ENCODE measurements at regions not wholly inside any gene's neighbourhood (a gene's known extent, or its start where the extent isn't known, plus 50 kb on each side); places are given as distances from the start of the nearest gene placed in this dataset.
"Not testable (repeated sequence)": the region's sequence is repeated elsewhere in the genome, so short reads cannot be mapped to it uniquely, and the experiment has no call there.

DNA sequence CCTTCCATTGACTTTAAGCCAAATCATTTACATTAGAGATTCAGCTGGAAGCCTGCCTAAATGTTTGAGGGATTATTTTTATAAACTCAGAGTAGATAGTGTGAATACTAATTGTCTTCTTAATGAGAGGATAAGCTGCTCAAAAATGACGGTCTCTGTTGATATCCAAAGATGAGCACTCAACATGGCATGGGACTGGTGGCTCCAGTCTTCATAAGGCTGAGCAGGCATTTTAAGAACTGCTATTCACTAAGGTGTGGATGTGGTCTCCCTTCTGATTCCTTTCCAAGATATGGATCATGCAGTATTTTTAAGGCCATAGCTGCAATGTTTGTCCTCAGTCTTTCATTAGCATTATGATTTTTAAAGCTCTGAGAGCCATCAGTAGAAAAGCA is 377.5 kb upstream of the RIOK2 start:
- 100% methylated on average over 1 of the region's 1 CpG for WGBS (ENCODE audit: insufficient coverage)
- DNase-seq, result no peak
- ChIA-PET POLR2A (no interaction called here), CTCF (no interaction called here)
- no peaks in the 10 kb centered on the region for H3K36me3 ChIP-seq (ENCODE audit: control insufficient read depth in 4 of 4, insufficient read depth in 4 of 4, low read length in 3 of 4)
- H3K27ac ChIP-seq (ENCODE audit: insufficient read depth in 1 of 2, low read depth in 1 of 2, low read length in 2 of 2, poor library complexity in 1 of 2, severe bottlenecking in 2 of 2), result no peak overlapping the region
- H3K9me3 ChIP-seq (ENCODE audit: control extremely low read depth in 1 of 5, control insufficient read depth in 4 of 5, insufficient read depth in 2 of 5, low read depth in 1 of 5, low read length in 4 of 5), result no peaks in the 10 kb centered on the region
- no peaks in the 10 kb centered on the region for H3K4me1 ChIP-seq (ENCODE audit: control extremely low read depth in 1 of 4, control insufficient read depth in 4 of 4, insufficient read depth in 4 of 4, low read length in 3 of 4)
- no peaks in the 10 kb centered on the region for H3K27me3 ChIP-seq (replicated peaks in 2 of 5; ENCODE audit: control insufficient read depth in 4 of 5, insufficient read depth in 5 of 5, low read length in 4 of 5)
- H3K4me3 ChIP-seq (ENCODE audit: control insufficient read depth in 1 of 7, extremely low read depth in 1 of 7, insufficient read depth in 4 of 7, low read depth in 2 of 7, low read length in 6 of 7), result no peak overlapping the region

DNA sequence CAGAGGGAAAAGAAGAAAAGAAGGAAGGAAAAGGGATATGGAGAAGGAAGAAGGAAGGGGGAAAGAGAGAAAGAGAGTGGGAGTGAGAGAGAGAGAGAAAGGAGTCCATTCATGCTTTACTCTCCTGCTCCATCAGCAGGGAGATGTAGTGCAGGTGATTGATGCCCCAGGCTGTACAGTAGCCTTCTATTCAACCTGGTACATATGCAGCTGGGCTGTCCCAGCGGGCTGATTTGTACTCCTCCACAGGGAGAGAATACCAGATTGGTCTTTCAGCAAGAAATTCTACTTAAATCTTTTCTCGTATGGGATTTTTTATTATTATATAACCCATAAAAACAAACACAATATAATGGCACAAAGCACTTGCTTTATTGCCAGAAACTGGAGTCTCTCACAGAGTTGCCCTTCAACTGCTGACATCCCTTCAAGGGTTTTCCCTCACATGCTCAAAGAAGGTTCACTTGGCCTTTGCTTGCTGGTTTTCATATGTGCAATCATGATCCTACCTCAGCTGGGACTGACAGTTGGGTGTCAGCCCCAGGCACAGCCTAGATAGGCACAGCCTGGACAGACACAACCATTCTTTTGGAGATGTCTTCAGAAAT is 380.1 kb upstream of the RIOK2 start:
- 100% methylated on average over 1 of the region's 2 CpGs for WGBS (ENCODE audit: insufficient coverage)
- H3K4me1 ChIP-seq (ENCODE audit: control extremely low read depth in 1 of 4, control insufficient read depth in 4 of 4, insufficient read depth in 4 of 4, low read length in 3 of 4), result no peaks in the 10 kb centered on the region
- no peak for DNase-seq
- peaks cover 0 to 12% (median 0%) of the 10 kb centered on the region in 5 experiments for H3K9me3 ChIP-seq (ENCODE audit: control extremely low read depth in 1 of 5, control insufficient read depth in 4 of 5, insufficient read depth in 2 of 5, low read depth in 1 of 5, low read length in 4 of 5)
- no peak overlapping the region for H3K4me3 ChIP-seq (ENCODE audit: control insufficient read depth in 1 of 7, extremely low read depth in 1 of 7, insufficient read depth in 4 of 7, low read depth in 2 of 7, low read length in 6 of 7)
- H3K36me3 ChIP-seq (ENCODE audit: control insufficient read depth in 4 of 4, insufficient read depth in 4 of 4, low read length in 3 of 4), result no peaks in the 10 kb centered on the region
- H3K27me3 ChIP-seq (replicated peaks in 2 of 5; ENCODE audit: control insufficient read depth in 4 of 5, insufficient read depth in 5 of 5, low read length in 4 of 5), result no peaks in the 10 kb centered on the region
- POLR2A ChIA-PET, result interaction anchor here (0.7 kb wide), 1 partner anchor 15 kb away, joined by 3 read pairs; no protein-coding TSS in a partner anchor
- H3K27ac ChIP-seq (ENCODE audit: insufficient read depth in 1 of 2, low read depth in 1 of 2, low read length in 2 of 2, poor library complexity in 1 of 2, severe bottlenecking in 2 of 2), result no peak overlapping the region
- CTCF ChIA-PET, result no interaction called here

DNA sequence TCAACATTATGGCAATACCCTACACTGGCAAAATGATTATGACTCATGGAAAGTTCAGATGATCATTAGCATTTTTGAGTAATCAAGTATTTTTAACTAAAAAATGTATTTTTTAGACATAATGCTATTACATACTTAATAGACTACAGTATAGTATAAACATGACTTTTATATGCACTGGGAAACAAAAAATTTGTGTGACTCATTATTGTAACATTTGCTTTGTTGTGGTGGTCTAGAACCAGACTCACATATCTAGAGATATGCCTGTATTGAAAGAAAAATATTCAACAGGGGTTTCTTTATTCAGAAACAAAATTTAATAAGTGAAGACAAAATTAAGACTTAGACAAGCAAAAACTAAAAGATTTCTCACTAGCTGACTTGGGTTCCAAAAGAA is 385.3 kb upstream of the RIOK2 start:
- no peak overlapping the region for H3K4me3 ChIP-seq (ENCODE audit: control insufficient read depth in 1 of 7, extremely low read depth in 1 of 7, insufficient read depth in 4 of 7, low read depth in 2 of 7, low read length in 6 of 7)
- POLR2A ChIA-PET, result no interaction called here
- no peak for DNase-seq
- no peaks in the 10 kb centered on the region for H3K4me1 ChIP-seq (ENCODE audit: control extremely low read depth in 1 of 4, control insufficient read depth in 4 of 4, insufficient read depth in 4 of 4, low read length in 3 of 4)
- CTCF ChIA-PET, result no interaction called here
- no peak overlapping the region for H3K27ac ChIP-seq (ENCODE audit: insufficient read depth in 1 of 2, low read depth in 1 of 2, low read length in 2 of 2, poor library complexity in 1 of 2, severe bottlenecking in 2 of 2)
- H3K27me3 ChIP-seq (replicated peaks in 2 of 5; ENCODE audit: control insufficient read depth in 4 of 5, insufficient read depth in 5 of 5, low read length in 4 of 5), result no peaks in the 10 kb centered on the region
- H3K36me3 ChIP-seq (ENCODE audit: control insufficient read depth in 4 of 4, insufficient read depth in 4 of 4, low read length in 3 of 4), result no peaks in the 10 kb centered on the region
- H3K9me3 ChIP-seq (ENCODE audit: control extremely low read depth in 1 of 5, control insufficient read depth in 4 of 5, insufficient read depth in 2 of 5, low read depth in 1 of 5, low read length in 4 of 5), result peaks cover 0 to 27% (median 8%) of the 10 kb centered on the region in 5 experiments

DNA sequence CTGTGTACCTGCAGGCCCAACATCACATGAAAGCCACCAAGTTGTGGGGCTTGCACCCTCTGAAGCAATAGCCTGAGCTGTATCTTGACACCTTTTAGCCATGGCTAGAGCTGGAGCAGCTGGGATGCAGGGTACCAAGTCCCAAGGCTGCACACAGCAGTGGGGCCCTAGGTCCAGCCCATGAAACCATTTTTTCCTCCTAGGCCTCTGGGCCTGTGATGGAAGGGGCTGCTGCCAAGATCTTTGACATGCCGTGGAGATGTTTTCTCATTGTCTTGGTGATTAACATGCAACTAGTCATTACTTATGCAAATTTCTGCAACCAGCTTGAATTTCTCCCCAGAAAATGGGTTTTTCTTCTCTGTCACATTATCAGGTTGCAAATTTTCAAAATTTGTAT is 387.2 kb upstream of the RIOK2 start:
- WGBS (ENCODE audit: insufficient coverage), result 100% methylated on average over 1 of the region's 1 CpG
- peaks cover 0 to 27% (median 8%) of the 10 kb centered on the region in 5 experiments for H3K9me3 ChIP-seq (ENCODE audit: control extremely low read depth in 1 of 5, control insufficient read depth in 4 of 5, insufficient read depth in 2 of 5, low read depth in 1 of 5, low read length in 4 of 5)
- no peaks in the 10 kb centered on the region for H3K27me3 ChIP-seq (replicated peaks in 2 of 5; ENCODE audit: control insufficient read depth in 4 of 5, insufficient read depth in 5 of 5, low read length in 4 of 5)
- H3K36me3 ChIP-seq (ENCODE audit: control insufficient read depth in 4 of 4, insufficient read depth in 4 of 4, low read length in 3 of 4), result no peaks in the 10 kb centered on the region
- no peak overlapping the region for H3K27ac ChIP-seq (ENCODE audit: insufficient read depth in 1 of 2, low read depth in 1 of 2, low read length in 2 of 2, poor library complexity in 1 of 2, severe bottlenecking in 2 of 2)
- no peak for DNase-seq
- H3K4me3 ChIP-seq (ENCODE audit: control insufficient read depth in 1 of 7, extremely low read depth in 1 of 7, insufficient read depth in 4 of 7, low read depth in 2 of 7, low read length in 6 of 7), result no peak overlapping the region
- ChIA-PET POLR2A (no interaction called here), CTCF (no interaction called here)
- H3K4me1 ChIP-seq (ENCODE audit: control extremely low read depth in 1 of 4, control insufficient read depth in 4 of 4, insufficient read depth in 4 of 4, low read length in 3 of 4), result no peaks in the 10 kb centered on the region

DNA sequence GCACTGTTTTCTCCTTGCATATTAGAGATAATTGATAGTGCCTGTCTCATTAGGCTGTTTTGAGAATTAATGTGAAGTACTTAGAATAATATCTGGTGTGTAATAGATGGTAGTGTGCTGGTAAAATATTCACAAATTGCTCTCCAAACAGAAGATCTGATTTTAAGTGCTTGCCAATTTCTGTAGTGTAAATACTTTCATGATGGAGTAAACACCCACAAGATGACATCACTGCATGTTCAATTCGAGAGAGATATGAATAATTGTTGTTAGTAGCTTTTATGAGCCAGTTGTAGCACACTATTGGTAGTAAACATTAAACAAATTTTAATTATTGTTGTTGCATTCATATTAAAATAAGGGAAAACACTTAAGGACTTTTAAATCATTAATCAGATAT is 392.3 kb upstream of the RIOK2 start:
- DNase-seq, result no peak
- Histone ChIP-seq H3K27ac (ENCODE audit: insufficient read depth in 1 of 2, low read depth in 1 of 2, low read length in 2 of 2, poor library complexity in 1 of 2, severe bottlenecking in 2 of 2) (no peak overlapping the region), H3K9me3 (ENCODE audit: control extremely low read depth in 1 of 5, control insufficient read depth in 4 of 5, insufficient read depth in 2 of 5, low read depth in 1 of 5, low read length in 4 of 5) (peaks cover 0 to 3% (median 0%) of the 10 kb centered on the region in 5 experiments), H3K36me3 (ENCODE audit: control insufficient read depth in 4 of 4, insufficient read depth in 4 of 4, low read length in 3 of 4) (no peaks in the 10 kb centered on the region), H3K27me3 (replicated peaks in 2 of 5; ENCODE audit: control insufficient read depth in 4 of 5, insufficient read depth in 5 of 5, low read length in 4 of 5) (no peaks in the 10 kb centered on the region), H3K4me1 (ENCODE audit: control extremely low read depth in 1 of 4, control insufficient read depth in 4 of 4, insufficient read depth in 4 of 4, low read length in 3 of 4) (no peaks in the 10 kb centered on the region), H3K4me3 (ENCODE audit: control insufficient read depth in 1 of 7, extremely low read depth in 1 of 7, insufficient read depth in 4 of 7, low read depth in 2 of 7, low read length in 6 of 7) (no peak overlapping the region)
- WGBS (ENCODE audit: insufficient coverage), result no CpG with 5 or more reads among the region's 1 CpG
- POLR2A ChIA-PET, result no interaction called here
- CTCF ChIA-PET, result no interaction called here

DNA sequence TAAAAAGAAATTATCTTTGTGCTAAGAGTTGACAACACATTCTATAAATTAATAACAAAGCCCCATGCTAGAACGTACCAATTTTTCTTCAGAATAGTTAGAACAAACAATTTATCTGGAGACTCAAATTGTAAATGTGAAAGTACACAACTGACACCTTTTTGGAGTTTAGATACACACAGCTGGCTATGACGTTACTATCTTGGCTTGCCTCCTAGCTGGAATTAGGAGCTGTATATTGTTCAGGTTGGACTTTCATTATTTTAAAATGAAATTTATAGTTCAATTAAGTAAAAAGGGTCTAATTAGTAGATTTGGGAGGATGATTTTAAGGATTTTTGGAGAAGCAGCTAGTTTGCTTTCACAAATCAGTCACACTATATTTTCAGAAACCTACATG is 393.9 kb upstream of the RIOK2 start:
- CTCF ChIA-PET, result no interaction called here
- Histone ChIP-seq H3K27me3 (replicated peaks in 2 of 5; ENCODE audit: control insufficient read depth in 4 of 5, insufficient read depth in 5 of 5, low read length in 4 of 5) (no peaks in the 10 kb centered on the region), H3K27ac (ENCODE audit: insufficient read depth in 1 of 2, low read depth in 1 of 2, low read length in 2 of 2, poor library complexity in 1 of 2, severe bottlenecking in 2 of 2) (no peak overlapping the region), H3K4me1 (ENCODE audit: control extremely low read depth in 1 of 4, control insufficient read depth in 4 of 4, insufficient read depth in 4 of 4, low read length in 3 of 4) (no peaks in the 10 kb centered on the region), H3K36me3 (ENCODE audit: control insufficient read depth in 4 of 4, insufficient read depth in 4 of 4, low read length in 3 of 4) (no peaks in the 10 kb centered on the region), H3K9me3 (ENCODE audit: control extremely low read depth in 1 of 5, control insufficient read depth in 4 of 5, insufficient read depth in 2 of 5, low read depth in 1 of 5, low read length in 4 of 5) (no peaks in the 10 kb centered on the region), H3K4me3 (ENCODE audit: control insufficient read depth in 1 of 7, extremely low read depth in 1 of 7, insufficient read depth in 4 of 7, low read depth in 2 of 7, low read length in 6 of 7) (no peak overlapping the region)
- WGBS (ENCODE audit: insufficient coverage), result no CpG with 5 or more reads among the region's 2 CpGs
- POLR2A ChIA-PET, result no interaction called here
- no peak for DNase-seq

DNA sequence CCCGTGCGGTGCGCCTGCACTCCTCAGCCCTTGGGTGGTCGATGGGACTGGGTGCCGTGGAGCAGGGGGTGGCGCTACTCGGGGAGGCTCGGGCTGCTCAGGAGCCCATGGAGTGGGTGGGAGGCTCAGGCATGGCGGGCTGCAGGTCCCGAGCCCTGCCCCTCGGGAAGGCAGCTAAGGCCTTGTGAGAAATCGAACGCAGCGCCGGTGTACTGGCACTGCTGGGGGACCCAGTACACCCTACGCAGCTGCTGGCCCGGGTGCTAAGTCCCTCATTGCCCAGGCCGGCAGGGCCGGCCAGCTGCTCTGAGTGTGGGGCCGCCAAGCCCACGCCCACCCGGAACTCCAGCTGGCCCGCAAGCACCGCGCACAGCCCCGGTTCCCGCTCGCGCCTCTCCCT is 396.9 kb upstream of the RIOK2 start:
- WGBS (ENCODE audit: insufficient coverage), result 97% methylated on average over 13 of the region's 29 CpGs
- DNase-seq, CTCF ChIA-PET: not testable (repeated sequence)

More for the DNA sequence above, 396.9 kb upstream of the RIOK2 start:
- H3K4me1 ChIP-seq (ENCODE audit: control extremely low read depth in 1 of 4, control insufficient read depth in 4 of 4, insufficient read depth in 4 of 4, low read length in 3 of 4); H3K36me3 ChIP-seq (ENCODE audit: control insufficient read depth in 4 of 4, insufficient read depth in 4 of 4, low read length in 3 of 4); H3K27me3 ChIP-seq (replicated peaks in 2 of 5; ENCODE audit: control insufficient read depth in 4 of 5, insufficient read depth in 5 of 5, low read length in 4 of 5); POLR2A ChIA-PET; H3K4me3 ChIP-seq (ENCODE audit: control insufficient read depth in 1 of 7, extremely low read depth in 1 of 7, insufficient read depth in 4 of 7, low read depth in 2 of 7, low read length in 6 of 7); H3K9me3 ChIP-seq (ENCODE audit: control extremely low read depth in 1 of 5, control insufficient read depth in 4 of 5, insufficient read depth in 2 of 5, low read depth in 1 of 5, low read length in 4 of 5); H3K27ac ChIP-seq (ENCODE audit: insufficient read depth in 1 of 2, low read depth in 1 of 2, low read length in 2 of 2, poor library complexity in 1 of 2, severe bottlenecking in 2 of 2): not testable (repeated sequence)

Measured in common myeloid progenitor, CD34-positive (primary cell).